NOMO-1 (cell line): ENCODE measurements at regions not wholly inside any gene's neighbourhood (a gene's known extent, or its start where the extent isn't known, plus 50 kb on each side); places are given as distances from the start of the nearest gene placed in this dataset.
"Not testable (repeated sequence)": the region's sequence is repeated elsewhere in the genome, so short reads cannot be mapped to it uniquely, and the experiment has no call there.

Experiments
- DNase-seq, 2 experiments: peaks; one replicate each; lab custom pipeline; 2025; ENCODE audit not compliant: unreplicated experiment in 2 of 2; lab: John Stamatoyannopoulos, UW

GRCh38 chr2:145573608-145574007 lies 1053.7 kb upstream of the ZEB2 start:
- DNase-seq: no peak

GRCh38 chr2:145572238-145572637 lies 1052.3 kb upstream of the ZEB2 start:
- DNase-seq: no peak

GRCh38 chr2:145569108-145569507 lies 1049.2 kb upstream of the ZEB2 start:
- no peak for DNase-seq

GRCh38 chr2:145563741-145564615 lies 1044.1 kb upstream of the ZEB2 start:
- DNase-seq: no peak

GRCh38 chr2:145561152-145561551 lies 1041.2 kb upstream of the ZEB2 start:
- DNase-seq: no peak

- DNase-seq: no peak
These were observed 1038.9 kb upstream of the ZEB2 start for GRCh38 chr2:145558617-145559350.

- DNase-seq: no peak
These were observed 1035.4 kb upstream of the ZEB2 start for GRCh38 chr2:145555360-145555759.

GRCh38 chr2:145551686-145552085 lies 1031.8 kb upstream of the ZEB2 start:
- DNase-seq: no peak

GRCh38 chr2:145548479-145548878 lies 1028.6 kb upstream of the ZEB2 start:
- no peak for DNase-seq

GRCh38 chr2:145547620-145548019 lies 1027.7 kb upstream of the ZEB2 start:
- DNase-seq: no peak

GRCh38 chr2:145546091-145546490 lies 1026.2 kb upstream of the ZEB2 start:
- DNase-seq: no peak

- no peak for DNase-seq
These were observed 1023.9 kb upstream of the ZEB2 start for GRCh38 chr2:145543856-145544255.

GRCh38 chr2:145543155-145543554 lies 1023.2 kb upstream of the ZEB2 start:
- no peak for DNase-seq

GRCh38 chr2:145541028-145541427 lies 1021.1 kb upstream of the ZEB2 start:
- no peak for DNase-seq

GRCh38 chr2:145538661-145539350 lies 1018.9 kb upstream of the ZEB2 start:
- no peak for DNase-seq

GRCh38 chr2:145530653-145531052 lies 1010.7 kb upstream of the ZEB2 start:
- no peak for DNase-seq

GRCh38 chr2:145524836-145525235 lies 1004.9 kb upstream of the ZEB2 start:
- DNase-seq: no peak

- no peak for DNase-seq
These were observed 1004.4 kb upstream of the ZEB2 start for GRCh38 chr2:145524303-145524702.

- not testable (repeated sequence) for DNase-seq
These were observed 999.3 kb upstream of the ZEB2 start for GRCh38 chr2:145519254-145519653.

- no peak for DNase-seq
These were observed 992.0 kb upstream of the ZEB2 start for GRCh38 chr2:145511946-145512345.

- no peak for DNase-seq
These were observed 983.6 kb upstream of the ZEB2 start for GRCh38 chr2:145503511-145503910.
